Stimulated activated CD4-positive, alpha-beta T cell treated with anti-CD3 and anti-CD28 coated beads, Interleukin-15, amount 100 ng/mL, for 48 hours (primary cell): ENCODE measurements at regions not wholly inside any gene's neighbourhood (a gene's known extent, or its start where the extent isn't known, plus 50 kb on each side); places are given as distances from the start of the nearest gene placed in this dataset.
"Not testable (repeated sequence)": the region's sequence is repeated elsewhere in the genome, so short reads cannot be mapped to it uniquely, and the experiment has no call there.

ENCODE experiments used
- DNase-seq, 2 donors: peaks; one replicate each; pipeline ENCODE4 v3.0.0-alpha.2; 2020; ENCODE audit warnings: low read depth in 2 of 2

- no peak for DNase-seq
These were observed 549.9 kb upstream of the ACVR2A start for GRCh38 chr2:147294825-147295392.

GRCh38 chr2:147293991-147294824 lies 550.6 kb upstream of the ACVR2A start:
- DNase-seq = no peak

- no peak for DNase-seq
These were observed 556.7 kb upstream of the ACVR2A start for GRCh38 chr2:147288131-147288530.

- DNase-seq = no peak
These were observed 568.9 kb upstream of the ACVR2A start for GRCh38 chr2:147275943-147276342.

GRCh38 chr2:147273628-147274027 lies 571.2 kb upstream of the ACVR2A start:
- DNase-seq = no peak

- no peak for DNase-seq
These were observed 571.7 kb upstream of the ACVR2A start for GRCh38 chr2:147273106-147273505.

- DNase-seq = not testable (repeated sequence)
These were observed 575.2 kb upstream of the ACVR2A start for GRCh38 chr2:147269581-147269980.

- DNase-seq = no peak
These were observed 584.6 kb upstream of the ACVR2A start for GRCh38 chr2:147260241-147260640.

GRCh38 chr2:147255812-147256211 lies 589.0 kb upstream of the ACVR2A start:
- no peak for DNase-seq

GRCh38 chr2:147250652-147251356 lies 594.0 kb upstream of the ACVR2A start:
- no peak for DNase-seq

GRCh38 chr2:147247749-147248148 lies 597.1 kb upstream of the ACVR2A start:
- no peak for DNase-seq

GRCh38 chr2:147242445-147242844 lies 602.4 kb upstream of the ACVR2A start:
- DNase-seq = no peak

GRCh38 chr2:147236601-147237000 lies 608.2 kb upstream of the ACVR2A start:
- DNase-seq = no peak

- DNase-seq = no peak
These were observed 612.6 kb upstream of the ACVR2A start for GRCh38 chr2:147232225-147232669.

GRCh38 chr2:147231607-147232006 lies 613.2 kb upstream of the ACVR2A start:
- no peak for DNase-seq

GRCh38 chr2:147231081-147231480 lies 613.7 kb upstream of the ACVR2A start:
- DNase-seq = no peak

GRCh38 chr2:147227313-147227712 lies 617.5 kb upstream of the ACVR2A start:
- DNase-seq = no peak

GRCh38 chr2:147224070-147224469 lies 620.8 kb upstream of the ACVR2A start:
- DNase-seq = no peak

- DNase-seq = no peak
These were observed 621.2 kb upstream of the ACVR2A start for GRCh38 chr2:147223553-147224060.

- DNase-seq = no peak
These were observed 621.7 kb upstream of the ACVR2A start for GRCh38 chr2:147223119-147223518.

- no peak for DNase-seq
These were observed 622.3 kb upstream of the ACVR2A start for GRCh38 chr2:147222506-147222905.

- DNase-seq = no peak
These were observed 629.9 kb upstream of the ACVR2A start for GRCh38 chr2:147214914-147215313.

GRCh38 chr2:147211484-147211883 lies 633.3 kb upstream of the ACVR2A start:
- no peak for DNase-seq
